HepG2 (cell line): ENCODE measurements at regions not wholly inside any gene's neighbourhood (a gene's known extent, or its start where the extent isn't known, plus 50 kb on each side); places are given as distances from the start of the nearest gene placed in this dataset.

Experiments used
- ATAC-seq: fragments of 200-7000 bp; cut with Tn5 transposase; 3 replicates; pipeline ENCODE4 v1.9.1; 2020; ENCODE audit warnings: mild to moderate bottlenecking, moderate library complexity
- BruUV-seq: library from RNA; stranded (reverse); fragments of 400-500 nt; replicated peaks from 2 replicates; lab custom pipeline; 2021; lab: Mats Ljungman, UMichigan
- CTCF ChIA-PET: fragments of 300-600 bp; formaldehyde crosslinking; extraction: SDS; loops from one replicate; lab custom pipeline; 2021; ENCODE audit warnings: low total read pairs, inconsistent platforms, low intra/inter-chr PET ratio; lab: Yijun Ruan, JAX
- POLR2A ChIA-PET: fragments of 350-600 bp; sonication (Branson Sonifier 250); formaldehyde crosslinking; loops from one replicate; lab custom pipeline; 2020; ENCODE audit warnings: antibody characterized with exemption, inconsistent platforms; lab: Yijun Ruan, JAX
- DNase-seq: peaks from one replicate; pipeline ENCODE4 v3.0.0-alpha.2; 2015; ENCODE audit warnings: low spot score
- FAIRE-seq: peaks from 3 replicates; lab custom pipeline; 2011; peaks lifted over from hg19 to GRCh38; lab: Jason Lieb, UNC
- H2AFZ ChIP-seq: one replicate; pipeline ENCODE4 v1.6.1; 2011; ENCODE audit warnings: low read length, inconsistent platforms
- H3K27ac ChIP-seq: fragments of 300-600 bp; 3 replicates; pipeline ENCODE4 v1.8.0; 2011; ENCODE audit warnings: mixed run types, mild to moderate bottlenecking, mixed read lengths, low read length, inconsistent platforms; ENCODE audit not compliant: insufficient read depth; ENCODE audit errors: extremely low read length
- H3K27me3 ChIP-seq, 2 experiments: fragments of 200-600 bp in 1 of 2; 2 replicates in 1 of 2; 3 replicates in 1 of 2; pipeline versions ENCODE4 v1.6.0 to v1.8.0; 2011; ENCODE audit warnings: low read length in 2 of 2, mild to moderate bottlenecking in 2 of 2, moderate library complexity in 2 of 2, inconsistent platforms in 1 of 2; ENCODE audit not compliant: insufficient read depth in 2 of 2, control insufficient read depth in 1 of 2
- H3K36me3 ChIP-seq, 2 experiments: fragments of 200-600 bp in 1 of 2; replicated peaks in 1 of 2; 2 replicates in 1 of 2; 3 replicates in 1 of 2; pipeline versions ENCODE4 v1.5.1 to v1.8.0; 2011; ENCODE audit warnings: low read length in 2 of 2, inconsistent platforms in 1 of 2; ENCODE audit not compliant: insufficient read depth in 2 of 2, control insufficient read depth in 1 of 2
- H3K4me1 ChIP-seq: 2 replicates; pipeline ENCODE4 v1.5.1; 2012; ENCODE audit warnings: low read length, inconsistent platforms; ENCODE audit not compliant: insufficient read depth
- H3K4me2 ChIP-seq: 2 replicates; pipeline ENCODE4 v1.6.0; 2011; ENCODE audit warnings: low read depth, low read length, inconsistent platforms
- H3K4me3 ChIP-seq, 3 experiments: fragments of 200-600 bp in 1 of 3; sonication (generic), shearing (Covaris generic) in 1 of 3; replicated peaks in 1 of 3; 2 replicates each; pipeline ENCODE4 v1.5.1; 2011 to 2016; ENCODE audit warnings: low read length in 3 of 3, inconsistent platforms in 2 of 3, low read depth in 2 of 3, mild to moderate bottlenecking in 2 of 3, control low read depth in 1 of 3, mixed read lengths in 1 of 3; ENCODE audit not compliant: insufficient read depth in 1 of 3
- H3K79me2 ChIP-seq: one replicate; pipeline ENCODE4 v1.6.1; 2011; ENCODE audit warnings: low read length, inconsistent platforms; ENCODE audit not compliant: insufficient read depth
- H3K9ac ChIP-seq: 2 replicates; pipeline ENCODE4 v1.6.0; 2011; ENCODE audit warnings: mild to moderate bottlenecking, low read depth, low read length, inconsistent platforms; ENCODE audit not compliant: insufficient read depth
- H3K9me3 ChIP-seq: 2 replicates; pipeline ENCODE4 v1.5.1; 2012; ENCODE audit warnings: mild to moderate bottlenecking, low read length
- H4K20me1 ChIP-seq: 2 replicates; pipeline ENCODE4 v1.6.0; 2011; ENCODE audit warnings: inconsistent platforms, mild to moderate bottlenecking, low read length, moderate library complexity; ENCODE audit not compliant: insufficient read depth
- ARHGAP35 ChIP-seq: sonication (generic); formaldehyde crosslinking; IDR thresholded peaks from 2 replicates; pipeline ENCODE4 v1.9.0; 2022; ENCODE audit warnings: mild to moderate bottlenecking, inconsistent platforms, moderate library complexity, missing genetic modification reagents, borderline replicate concordance
- HDAC1 ChIP-seq: sonication (generic); formaldehyde crosslinking; IDR thresholded peaks from 2 replicates; pipeline ENCODE4 v1.5.1; 2020; ENCODE audit warnings: mild to moderate bottlenecking, missing genetic modification reagents
- NFATC3 ChIP-seq: sonication (generic); formaldehyde crosslinking; IDR thresholded peaks from 2 replicates; pipeline ENCODE4 v1.5.1; 2020; ENCODE audit warnings: mild to moderate bottlenecking, missing genetic modification reagents
- PHF8 ChIP-seq: sonication (generic); formaldehyde crosslinking; IDR thresholded peaks from 2 replicates; pipeline ENCODE4 v1.5.0; 2020; ENCODE audit warnings: missing genetic modification reagents
- SPEN ChIP-seq: sonication (generic); formaldehyde crosslinking; IDR thresholded peaks from 2 replicates; pipeline ENCODE4 v1.5.1; 2020; ENCODE audit warnings: low read depth, mild to moderate bottlenecking, missing genetic modification reagents
- YEATS2 ChIP-seq: sonication (generic); formaldehyde crosslinking; IDR thresholded peaks from 2 replicates; pipeline ENCODE4 v1.4.0; 2020; ENCODE audit warnings: missing genetic modification reagents, borderline replicate concordance
- ZNF329 ChIP-seq: sonication (generic); formaldehyde crosslinking; IDR thresholded peaks from 2 replicates; pipeline ENCODE4 v1.9.0; 2021; ENCODE audit warnings: low read depth, mild to moderate bottlenecking, missing genetic modification reagents
- ZSCAN12 ChIP-seq: sonication (generic); formaldehyde crosslinking; IDR thresholded peaks from 2 replicates; pipeline ENCODE4 v1.9.0; 2021; ENCODE audit warnings: mild to moderate bottlenecking, missing genetic modification reagents
- WGBS: methylation state at CpG from one replicate; pipeline ENCODE4 v1.1.6; 2017; ENCODE audit warnings: low lambda C conversion rate; 5-methylcytosine and 5-hydroxymethylcytosine counted together
- in situ Hi-C: cut with HindIII; loops from 2 replicates; pipeline ENCODE4 v1.10.0; 2017; ENCODE audit warnings: low pct_unique_long_range_greater_than_20kb; ENCODE audit not compliant: extremely low pct_ligation_motif_present
- intact Hi-C: fragments of 100-400 bp; cut with micrococcal nuclease; formaldehyde crosslinking; loops from one replicate; pipeline ENCODE4 v1.10.0; 2022; ENCODE audit not compliant: unreplicated experiment
- TF ChIP-seq, protein P1 (sequence below): sonication (generic); formaldehyde crosslinking; IDR thresholded peaks from 2 replicates; pipeline ENCODE4 v1.4.0; 2020; ENCODE audit warnings: missing genetic modification reagents, borderline replicate concordance
- TF ChIP-seq, protein P2 (sequence below): IDR thresholded peaks from 2 replicates; pipeline ENCODE4 v1.6.1; 2012; ENCODE audit warnings: inconsistent platforms
- TF ChIP-seq, protein P3 (sequence below): sonication (generic); formaldehyde crosslinking; IDR thresholded peaks from 2 replicates; pipeline ENCODE4 v1.5.1; 2020; ENCODE audit warnings: mild to moderate bottlenecking, moderate library complexity, missing genetic modification reagents

DNA sequence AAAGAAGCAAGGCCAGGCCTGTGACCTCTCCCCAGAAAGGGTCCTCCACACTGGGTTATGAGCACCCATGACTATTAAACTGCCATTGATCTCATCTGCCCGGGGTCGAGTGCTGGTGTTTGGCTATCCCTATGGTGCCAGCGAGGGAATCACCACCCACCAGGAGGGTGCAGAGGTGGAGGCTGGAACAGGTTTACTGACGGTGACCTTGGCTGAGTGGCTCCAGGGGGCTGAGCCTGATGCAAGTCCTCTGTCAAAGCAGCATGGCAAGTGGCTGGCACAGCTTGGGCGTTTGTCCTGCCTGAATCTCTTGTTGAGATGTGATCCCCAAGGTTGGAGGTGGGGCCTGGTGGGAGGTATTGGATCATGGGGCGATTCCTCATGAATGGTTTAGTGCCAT lies 196.4 kb upstream of the HDAC4 start (continued):
- TF ChIP-seq, protein P1, sequence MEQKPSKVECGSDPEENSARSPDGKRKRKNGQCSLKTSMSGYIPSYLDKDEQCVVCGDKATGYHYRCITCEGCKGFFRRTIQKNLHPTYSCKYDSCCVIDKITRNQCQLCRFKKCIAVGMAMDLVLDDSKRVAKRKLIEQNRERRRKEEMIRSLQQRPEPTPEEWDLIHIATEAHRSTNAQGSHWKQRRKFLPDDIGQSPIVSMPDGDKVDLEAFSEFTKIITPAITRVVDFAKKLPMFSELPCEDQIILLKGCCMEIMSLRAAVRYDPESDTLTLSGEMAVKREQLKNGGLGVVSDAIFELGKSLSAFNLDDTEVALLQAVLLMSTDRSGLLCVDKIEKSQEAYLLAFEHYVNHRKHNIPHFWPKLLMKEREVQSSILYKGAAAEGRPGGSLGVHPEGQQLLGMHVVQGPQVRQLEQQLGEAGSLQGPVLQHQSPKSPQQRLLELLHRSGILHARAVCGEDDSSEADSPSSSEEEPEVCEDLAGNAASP, result no peak
- TF ChIP-seq ARHGAP35 (CRISPR knock-in tag) (no peak), HDAC1 (CRISPR knock-in tag) (no peak), YEATS2 (CRISPR knock-in tag) (no peak), SPEN (CRISPR knock-in tag) (no peak), ZSCAN12 (CRISPR knock-in tag) (no peak), ZNF329 (CRISPR knock-in tag) (no peak)
- TF ChIP-seq, protein P2, sequence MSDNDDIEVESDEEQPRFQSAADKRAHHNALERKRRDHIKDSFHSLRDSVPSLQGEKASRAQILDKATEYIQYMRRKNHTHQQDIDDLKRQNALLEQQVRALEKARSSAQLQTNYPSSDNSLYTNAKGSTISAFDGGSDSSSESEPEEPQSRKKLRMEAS, result no peak
- TF ChIP-seq, protein P3, sequence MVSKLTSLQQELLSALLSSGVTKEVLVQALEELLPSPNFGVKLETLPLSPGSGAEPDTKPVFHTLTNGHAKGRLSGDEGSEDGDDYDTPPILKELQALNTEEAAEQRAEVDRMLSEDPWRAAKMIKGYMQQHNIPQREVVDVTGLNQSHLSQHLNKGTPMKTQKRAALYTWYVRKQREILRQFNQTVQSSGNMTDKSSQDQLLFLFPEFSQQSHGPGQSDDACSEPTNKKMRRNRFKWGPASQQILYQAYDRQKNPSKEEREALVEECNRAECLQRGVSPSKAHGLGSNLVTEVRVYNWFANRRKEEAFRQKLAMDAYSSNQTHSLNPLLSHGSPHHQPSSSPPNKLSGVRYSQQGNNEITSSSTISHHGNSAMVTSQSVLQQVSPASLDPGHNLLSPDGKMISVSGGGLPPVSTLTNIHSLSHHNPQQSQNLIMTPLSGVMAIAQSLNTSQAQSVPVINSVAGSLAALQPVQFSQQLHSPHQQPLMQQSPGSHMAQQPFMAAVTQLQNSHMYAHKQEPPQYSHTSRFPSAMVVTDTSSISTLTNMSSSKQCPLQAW, result no peak

DNA sequence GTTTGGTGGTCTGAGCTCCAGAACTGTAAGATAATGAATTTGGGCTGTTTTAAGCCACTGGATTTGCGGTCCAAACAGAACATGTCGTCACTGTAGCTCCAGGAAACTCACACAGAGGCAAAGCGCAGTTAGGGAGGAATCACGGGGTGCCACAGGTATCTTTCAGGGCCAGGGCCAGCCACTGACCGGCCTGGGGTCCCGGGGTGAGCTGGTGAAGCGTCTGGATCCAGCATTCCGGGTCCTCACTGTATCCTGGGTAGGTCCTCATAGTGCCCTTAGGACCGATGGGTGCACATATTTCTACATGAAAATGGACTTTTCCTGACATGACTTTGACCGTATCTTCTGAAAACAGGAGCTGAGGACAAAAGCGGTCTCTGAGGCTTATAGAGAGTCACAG lies 196.0 kb upstream of the HDAC4 start:
- Histone ChIP-seq H3K4me1 (no peaks in the 10 kb centered on the region), H3K27me3 (peaks cover 6 to 63% of the 10 kb centered on the region in 2 experiments), H2AFZ (no peak overlapping the region), H3K79me2 (no peaks in the 10 kb centered on the region), H3K4me2 (no peak overlapping the region), H3K9ac (no peak overlapping the region), H3K9me3 (peaks cover 18% of the 10 kb centered on the region), H3K4me3 (no peak overlapping the region), H4K20me1 (no peaks in the 10 kb centered on the region), H3K27ac (no peak overlapping the region), H3K36me3 (no peaks in the 10 kb centered on the region)
- no peak for ATAC-seq
- ChIA-PET CTCF (no interaction called here), POLR2A (no interaction called here)
- in situ Hi-C loops, result no loop called here
- 28% methylated on average over 9 of the region's 11 CpGs for WGBS
- no peak for TF ChIP-seq PHF8 (CRISPR knock-in tag)
- TF ChIP-seq NFATC3 (CRISPR knock-in tag), result no peak
- FAIRE-seq, result no peak
- no TSS peak for BruUV-seq
- no peak for DNase-seq
- intact Hi-C loops, result no loop called here
